ENCODE measurements at regions not wholly inside any gene's neighbourhood (a gene's known extent, or its start where the extent isn't known, plus 50 kb on each side); places are given as distances from the start of the nearest gene placed in this dataset.

GRCh38 chr2:16008331-16008850 is 68.0 kb downstream of the MYCN start:
- DNase-seq (ENCODE audit: low read depth in 4 of 4, low spot score in 3 of 4): no peak

GRCh38 chr2:16007167-16007934 is 67.0 kb downstream of the MYCN start:
- DNase-seq (ENCODE audit: low read depth in 4 of 4, low spot score in 3 of 4): no peak

GRCh38 chr2:16006537-16007166 is 66.3 kb downstream of the MYCN start:
- no peak for DNase-seq (ENCODE audit: low read depth in 4 of 4, low spot score in 3 of 4)

GRCh38 chr2:16005816-16006536 is 65.6 kb downstream of the MYCN start:
- DNase-seq (ENCODE audit: low read depth in 4 of 4, low spot score in 3 of 4): no peak

GRCh38 chr2:16005389-16005788 is 65.0 kb downstream of the MYCN start:
- no peak for DNase-seq (ENCODE audit: low read depth in 4 of 4, low spot score in 3 of 4)

GRCh38 chr2:16003809-16004208 is 63.5 kb downstream of the MYCN start:
- DNase-seq (ENCODE audit: low read depth in 4 of 4, low spot score in 3 of 4): no peak

- DNase-seq (ENCODE audit: low read depth in 4 of 4, low spot score in 3 of 4): no peak
Observed at GRCh38 chr2:16003152-16003551, 62.8 kb downstream of the MYCN start.

GRCh38 chr2:16002575-16002974 is 62.2 kb downstream of the MYCN start:
- DNase-seq (ENCODE audit: low read depth in 4 of 4, low spot score in 3 of 4): no peak

GRCh38 chr2:16002144-16002543 is 61.8 kb downstream of the MYCN start:
- DNase-seq (ENCODE audit: low read depth in 4 of 4, low spot score in 3 of 4): no peak

- no peak for DNase-seq (ENCODE audit: low read depth in 4 of 4, low spot score in 3 of 4)
Observed at GRCh38 chr2:16000642-16001041, 60.3 kb downstream of the MYCN start.

GRCh38 chr2:15999596-16000469 is 59.5 kb downstream of the MYCN start:
- no peak for DNase-seq (ENCODE audit: low read depth in 4 of 4, low spot score in 3 of 4)

GRCh38 chr2:15997728-15998280 is 57.5 kb downstream of the MYCN start:
- no peak for DNase-seq (ENCODE audit: low read depth in 4 of 4, low spot score in 3 of 4)

GRCh38 chr2:15996536-15997423 is 56.4 kb downstream of the MYCN start:
- DNase-seq (ENCODE audit: low read depth in 4 of 4, low spot score in 3 of 4): no peak
